ENCODE measurements at regions not wholly inside any gene's neighbourhood (a gene's known extent, or its start where the extent isn't known, plus 50 kb on each side); places are given as distances from the start of the nearest gene placed in this dataset.

GRCh38 chr2:207226671-207227061, 60.9 kb upstream of the KLF7 start:
- Histone ChIP-seq H3K79me2 (ENCODE audit: insufficient read depth, low read length) (no peaks in the 10 kb centered on the region), H3K9me3 (replicated peaks in 1 of 2; ENCODE audit: control insufficient read depth in 1 of 2, insufficient read depth in 1 of 2, low read length in 2 of 2) (peaks cover 0 to 3% of the 10 kb centered on the region in 2 donors), H3K4me3 (replicated peaks in 1 of 3; ENCODE audit: low read depth in 2 of 3, low read length in 3 of 3) (no peak overlapping the region), H3K9ac (ENCODE audit: insufficient read depth, low read length, poor library complexity, severe bottlenecking) (no peak overlapping the region), H3K36me3 (replicated peaks in 1 of 2; ENCODE audit: control insufficient read depth in 1 of 2, insufficient read depth in 2 of 2, low read length in 2 of 2) (no peaks in the 10 kb centered on the region), H3K27me3 (ENCODE audit: control insufficient read depth in 2 of 2, insufficient read depth in 2 of 2, low read length in 2 of 2) (no peaks in the 10 kb centered on the region), H3K4me2 (replicated peaks; ENCODE audit: extremely low read depth, low read length, poor library complexity, severe bottlenecking) (no peak overlapping the region), H2AFZ (ENCODE audit: insufficient read depth, low read depth, low read length, poor library complexity, severe bottlenecking) (no peak overlapping the region), H3K4me1 (ENCODE audit: control insufficient read depth in 1 of 2, insufficient read depth in 2 of 2, low read length in 2 of 2) (peaks cover 23 to 26% of the 10 kb centered on the region in 2 donors), H4K20me1 (ENCODE audit: insufficient read depth, low read length) (no peaks in the 10 kb centered on the region), H3K27ac (ENCODE audit: low read depth in 1 of 2, low read length in 2 of 2) (no peak overlapping the region)
- DNase-seq = no peak
- Mint-ChIP-seq H3K27ac (peak overlapping the region in 1 of 7 donors; percentile 14), H3K36me3 (peaks cover 0 to 2% of the 10 kb centered on the region in 2 donors), H3K4me1 (peaks cover 37% of the 10 kb centered on the region), H3K27me3 (ENCODE audit: low read depth in 3 of 3) (peaks cover 0 to 16% (median 3%) of the 10 kb centered on the region in 3 donors), H3K4me3 (no peak overlapping the region), H3K9me3 (peaks cover 3 to 10% (median 4%) of the 10 kb centered on the region in 7 donors)
- intact Hi-C loops (cut with micrococcal nuclease) = loop anchor here in 1 of 2 donors (10.0 kb wide), 1 partner anchor 48 kb away; no protein-coding TSS in a partner anchor
- WGBS (ENCODE audit: insufficient coverage) = 96% methylated on average over 3 of the region's 4 CpGs
- TF ChIP-seq CTCF (IDR thresholded peaks at IDR 0.05) = no peak

GRCh38 chr2:207227062-207227748, 61.5 kb upstream of the KLF7 start:
- H3K27ac Mint-ChIP-seq = peak overlapping the region in 2 of 7 donors; percentile 14 to 64
- H3K36me3 ChIP-seq (replicated peaks in 1 of 2; ENCODE audit: control insufficient read depth in 1 of 2, insufficient read depth in 2 of 2, low read length in 2 of 2) = no peaks in the 10 kb centered on the region
- no peak overlapping the region for H3K27ac ChIP-seq (ENCODE audit: low read depth in 1 of 2, low read length in 2 of 2)
- no peaks in the 10 kb centered on the region for H3K79me2 ChIP-seq (ENCODE audit: insufficient read depth, low read length)
- H3K27me3 Mint-ChIP-seq (ENCODE audit: low read depth in 3 of 3) = peaks cover 0 to 13% (median 3%) of the 10 kb centered on the region in 3 donors
- peaks cover 0 to 2% of the 10 kb centered on the region in 2 donors for H3K36me3 Mint-ChIP-seq
- no peaks in the 10 kb centered on the region for H3K27me3 ChIP-seq (ENCODE audit: control insufficient read depth in 2 of 2, insufficient read depth in 2 of 2, low read length in 2 of 2)
- peaks cover 3 to 10% (median 4%) of the 10 kb centered on the region in 7 donors for H3K9me3 Mint-ChIP-seq
- no peak for DNase-seq
- H3K4me3 ChIP-seq (replicated peaks in 1 of 3; ENCODE audit: low read depth in 2 of 3, low read length in 3 of 3) = no peak overlapping the region
- no peak overlapping the region for H3K4me3 Mint-ChIP-seq
- H3K4me1 Mint-ChIP-seq = peaks cover 38% of the 10 kb centered on the region
- no peaks in the 10 kb centered on the region for H4K20me1 ChIP-seq (ENCODE audit: insufficient read depth, low read length)
- intact Hi-C loops (cut with micrococcal nuclease) = loop anchor here in 1 of 2 donors (10.0 kb wide), 1 partner anchor 48 kb away; no protein-coding TSS in a partner anchor
- no peak overlapping the region for H3K4me2 ChIP-seq (replicated peaks; ENCODE audit: extremely low read depth, low read length, poor library complexity, severe bottlenecking)
- peaks cover 24 to 28% of the 10 kb centered on the region in 2 donors for H3K4me1 ChIP-seq (ENCODE audit: control insufficient read depth in 1 of 2, insufficient read depth in 2 of 2, low read length in 2 of 2)
- H3K9me3 ChIP-seq (replicated peaks in 1 of 2; ENCODE audit: control insufficient read depth in 1 of 2, insufficient read depth in 1 of 2, low read length in 2 of 2) = peaks cover 0 to 3% of the 10 kb centered on the region in 2 donors
- H3K9ac ChIP-seq (ENCODE audit: insufficient read depth, low read length, poor library complexity, severe bottlenecking) = no peak overlapping the region
- no peak overlapping the region for H2AFZ ChIP-seq (ENCODE audit: insufficient read depth, low read depth, low read length, poor library complexity, severe bottlenecking)
- 96% methylated on average over 16 of the region's 18 CpGs for WGBS (ENCODE audit: insufficient coverage)
- no peak for TF ChIP-seq CTCF (IDR thresholded peaks at IDR 0.05)
